Spleen (tissue), 11 donors: ENCODE measurements at regions not wholly inside any gene's neighbourhood (a gene's known extent, or its start where the extent isn't known, plus 50 kb on each side); places are given as distances from the start of the nearest gene placed in this dataset.

ENCODE experiments used
- DNase-seq: peaks from one replicate; pipeline ENCODE4 v3.0.0-alpha.2; 2020
- H3K27ac ChIP-seq, 8 donors: fragments of 200-600 bp; sonication (generic) in 7 of 8; 1 replicate in 4 of 8; 2 replicates in 4 of 8; pipeline versions ENCODE4 v1.5.0 to v1.8.0; 2016 to 2021; ENCODE audit warnings: inconsistent platforms in 4 of 8, mild to moderate bottlenecking in 4 of 8, moderate library complexity in 1 of 8
- H3K27me3 ChIP-seq, 7 donors: fragments of 200-600 bp; sonication (generic) in 6 of 7; replicated peaks in 1 of 7; 1 replicate in 4 of 7; 2 replicates in 3 of 7; pipeline versions ENCODE4 v1.5.0 to v1.8.0; 2016 to 2021; ENCODE audit warnings: inconsistent platforms in 3 of 7, mild to moderate bottlenecking in 1 of 7
- H3K36me3 ChIP-seq, 6 donors: fragments of 200-600 bp; sonication (generic) in 5 of 6; 1 replicate in 4 of 6; 2 replicates in 2 of 6; pipeline versions ENCODE4 v1.5.0 to v1.8.0; 2016 to 2021; ENCODE audit warnings: inconsistent platforms in 2 of 6
- H3K4me1 ChIP-seq, 6 donors: fragments of 200-600 bp; sonication (generic) in 5 of 6; 1 replicate in 3 of 6; 2 replicates in 3 of 6; pipeline versions ENCODE4 v1.5.0 to v1.8.0; 2016 to 2021; ENCODE audit warnings: inconsistent platforms in 3 of 6
- H3K4me3 ChIP-seq, 8 donors: fragments of 200-600 bp; sonication (generic) in 7 of 8; 1 replicate in 4 of 8; 2 replicates in 4 of 8; pipeline versions ENCODE4 v1.5.0 to v1.8.0; 2016 to 2021; ENCODE audit warnings: inconsistent platforms in 4 of 8, mild to moderate bottlenecking in 4 of 8, moderate library complexity in 2 of 8
- H3K9me3 ChIP-seq, 8 donors: fragments of 200-600 bp; sonication (generic) in 7 of 8; 1 replicate in 4 of 8; 2 replicates in 4 of 8; pipeline versions ENCODE4 v1.5.0 to v1.8.0; 2016 to 2021; ENCODE audit warnings: inconsistent platforms in 4 of 8
- POLR2A ChIP-seq, 3 donors: fragments of 450-650 bp; IDR thresholded peaks; one replicate each; pipeline ENCODE4 v1.5.1; 2017; ENCODE audit warnings: antibody characterized with exemption in 3 of 3, mild to moderate bottlenecking in 1 of 3
- POLR2AphosphoS5 ChIP-seq, 3 donors: sonication (generic); formaldehyde crosslinking; IDR thresholded peaks; one replicate each; pipeline ENCODE4 v1.5.1; 2017; ENCODE audit warnings: antibody characterized with exemption in 3 of 3
- WGBS, 5 donors: extraction: QIAGEN DNeasy Blood & Tissue Kit in 3 of 5; methylation state at CpG; one replicate each; pipeline versions ENCODE4 v1.1.5 to v1.1.7; 2013 to 2018; 5-methylcytosine and 5-hydroxymethylcytosine counted together
- intact Hi-C: fragments of 100-400 bp; cut with DNase I; formaldehyde crosslinking; loops from one replicate; pipeline ENCODE4 v1.15.0; 2023; ENCODE audit warnings: low total_unique reads
- TF ChIP-seq, protein P1 (sequence below), 11 experiments: fragments of 200-600 bp in 7 of 11; fragments of 450-650 bp in 4 of 11; sonication (generic) in 4 of 11; IDR thresholded peaks in 8 of 11; conservative IDR thresholded peaks in 3 of 11; 1 replicate in 7 of 11; 2 replicates in 4 of 11; pipeline versions ENCODE4 v1.4.0 to v1.8.0; 2016 to 2021; ENCODE audit warnings: antibody characterized with exemption in 11 of 11, inconsistent platforms in 4 of 11, mild to moderate bottlenecking in 1 of 11
- donor health status: healthy with polysubstance abuse.
- donor health status: DM: no; HTN: no; CAD: no; lungs with moderate emphysema.
- donor health status: DM: no; HTN: no; CAD: no.
- donor health status: Bipolar disorder and iron deficiency.
- donor health status: healthy.
- donor health status: DM: no; HTN: no; CAD: no.
- donor health status: DM: yes; HTN: yes; CAD: no.

DNA sequence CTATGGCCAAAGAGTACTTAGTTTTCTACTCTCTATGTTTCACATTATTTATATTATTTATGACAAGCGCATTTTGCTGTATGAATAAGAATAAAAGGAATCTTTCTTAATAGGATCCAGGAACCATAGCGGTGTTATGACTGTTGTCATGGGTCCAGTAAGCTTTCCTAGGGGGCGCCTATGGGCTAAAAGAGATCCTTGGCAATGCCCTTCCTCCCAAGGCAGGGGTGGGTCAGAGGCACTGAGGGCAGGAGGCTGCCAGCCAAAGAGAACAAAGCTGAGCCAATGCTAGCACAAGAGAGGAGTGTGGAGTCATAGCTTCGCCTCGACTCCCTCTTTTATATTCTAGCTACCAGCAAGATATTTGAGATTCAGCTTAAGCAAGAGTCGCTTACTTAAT lies 98.4 kb upstream of the GNAQ start:
- Histone ChIP-seq H3K4me1 (peaks cover 0 to 12% (median 10%) of the 10 kb centered on the region in 6 donors), H3K36me3 (no peaks in the 10 kb centered on the region), H3K9me3 (no peaks in the 10 kb centered on the region), H3K4me3 (no peak overlapping the region), H3K27me3 (peaks cover 0 to 11% (median 0%) of the 10 kb centered on the region in 7 donors), H3K27ac (no peak overlapping the region)
- TF ChIP-seq, protein P1, sequence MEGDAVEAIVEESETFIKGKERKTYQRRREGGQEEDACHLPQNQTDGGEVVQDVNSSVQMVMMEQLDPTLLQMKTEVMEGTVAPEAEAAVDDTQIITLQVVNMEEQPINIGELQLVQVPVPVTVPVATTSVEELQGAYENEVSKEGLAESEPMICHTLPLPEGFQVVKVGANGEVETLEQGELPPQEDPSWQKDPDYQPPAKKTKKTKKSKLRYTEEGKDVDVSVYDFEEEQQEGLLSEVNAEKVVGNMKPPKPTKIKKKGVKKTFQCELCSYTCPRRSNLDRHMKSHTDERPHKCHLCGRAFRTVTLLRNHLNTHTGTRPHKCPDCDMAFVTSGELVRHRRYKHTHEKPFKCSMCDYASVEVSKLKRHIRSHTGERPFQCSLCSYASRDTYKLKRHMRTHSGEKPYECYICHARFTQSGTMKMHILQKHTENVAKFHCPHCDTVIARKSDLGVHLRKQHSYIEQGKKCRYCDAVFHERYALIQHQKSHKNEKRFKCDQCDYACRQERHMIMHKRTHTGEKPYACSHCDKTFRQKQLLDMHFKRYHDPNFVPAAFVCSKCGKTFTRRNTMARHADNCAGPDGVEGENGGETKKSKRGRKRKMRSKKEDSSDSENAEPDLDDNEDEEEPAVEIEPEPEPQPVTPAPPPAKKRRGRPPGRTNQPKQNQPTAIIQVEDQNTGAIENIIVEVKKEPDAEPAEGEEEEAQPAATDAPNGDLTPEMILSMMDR (IDR thresholded peaks at IDR 0.05 in 8 of 11, conservative IDR thresholded peaks at IDR 0.05 in 3 of 11), result no peak
- DNase-seq, result no peak
- WGBS, 5 donors, result 91 to 98% (median 93%) methylated on average over 6 of the region's 6 CpGs
- intact Hi-C loops, result no loop called here

DNA sequence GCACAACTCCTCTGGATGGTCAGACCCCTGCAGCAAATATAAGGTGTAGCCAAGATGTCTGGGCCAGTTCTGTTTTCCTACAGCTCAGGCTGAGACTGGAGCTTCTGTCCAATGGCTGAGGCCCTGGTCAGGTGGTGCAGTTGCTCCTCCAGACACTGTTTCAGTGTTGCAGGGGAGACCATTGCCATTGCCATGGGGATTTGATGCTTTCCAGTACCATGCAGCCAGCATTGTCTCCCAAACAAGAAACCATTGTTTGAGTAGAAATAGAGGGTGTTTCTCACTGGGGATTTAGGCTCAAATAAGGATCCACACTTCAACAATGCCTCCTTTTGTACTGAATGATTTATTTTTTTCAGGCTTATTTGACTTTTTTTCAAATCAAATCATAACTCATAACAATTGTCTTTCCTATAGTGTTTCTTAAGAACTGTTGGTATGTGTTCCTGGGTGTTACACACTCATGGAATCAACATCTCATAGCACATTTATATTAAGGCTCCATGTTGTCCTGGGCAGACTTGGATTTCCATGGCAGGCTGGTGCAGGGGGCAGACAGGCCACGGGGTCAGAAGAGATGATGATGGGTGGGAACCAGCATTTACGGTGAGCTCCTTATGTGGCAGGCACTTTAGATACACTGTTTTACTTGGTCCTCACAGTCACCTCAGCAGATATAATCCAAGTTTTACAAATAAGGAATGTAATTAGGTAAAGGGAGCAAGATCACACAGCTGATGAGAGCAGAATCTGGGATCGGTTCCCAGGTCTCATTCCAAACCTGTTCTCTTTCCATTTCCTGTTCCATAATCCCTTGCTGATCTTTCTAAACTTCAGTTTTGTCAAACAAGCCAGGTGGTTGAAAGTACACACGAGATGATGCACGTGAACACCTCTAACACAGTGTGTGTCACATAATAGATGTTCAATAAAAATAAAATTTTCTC lies 95.9 kb upstream of the GNAQ start:
- Histone ChIP-seq H3K36me3 (no peaks in the 10 kb centered on the region), H3K9me3 (no peaks in the 10 kb centered on the region), H3K4me3 (no peak overlapping the region), H3K27ac (no peak overlapping the region), H3K27me3 (peaks cover 0 to 14% (median 0%) of the 10 kb centered on the region in 7 donors), H3K4me1 (peaks cover 0 to 7% (median 4%) of the 10 kb centered on the region in 6 donors)
- 83 to 95% (median 89%) methylated on average over 5 of the region's 5 CpGs for WGBS, 5 donors
- TF ChIP-seq POLR2A (IDR thresholded peaks at IDR 0.05), result no peak
- TF ChIP-seq POLR2AphosphoS5 (IDR thresholded peaks at IDR 0.05), result no peak
- TF ChIP-seq, protein P1 (IDR thresholded peaks at IDR 0.05 in 8 of 11, conservative IDR thresholded peaks at IDR 0.05 in 3 of 11), result no peak
- intact Hi-C loops, result no loop called here
- no peak for DNase-seq

DNA sequence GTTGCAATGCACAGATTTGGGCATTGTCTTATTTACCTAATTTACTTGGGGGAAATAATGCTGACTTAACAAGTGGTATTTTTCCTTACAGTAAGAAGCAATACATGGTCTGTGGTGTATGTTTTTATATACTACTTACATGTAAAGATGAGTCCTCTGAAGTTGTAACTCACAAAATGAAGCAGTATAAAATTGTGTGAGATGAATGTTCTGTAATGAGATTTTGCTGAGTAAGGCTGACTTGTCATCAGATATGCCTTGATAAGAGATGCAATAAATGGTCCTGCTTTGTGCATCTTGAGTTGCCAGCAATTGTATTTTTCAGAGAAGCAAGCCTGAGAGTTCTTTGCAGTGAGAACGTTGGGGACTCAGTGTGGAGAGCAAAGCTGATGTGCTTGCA lies 92.2 kb upstream of the GNAQ start:
- no peak for DNase-seq
- 55 to 78% (median 65%) methylated on average over 1 of the region's 1 CpG for WGBS, 5 donors
- no peaks in the 10 kb centered on the region for H3K9me3 ChIP-seq
- H3K27ac ChIP-seq, result no peak overlapping the region
- TF ChIP-seq POLR2AphosphoS5 (IDR thresholded peaks at IDR 0.05), result no peak
- TF ChIP-seq POLR2A (IDR thresholded peaks at IDR 0.05), result no peak
- TF ChIP-seq, protein P1 (IDR thresholded peaks at IDR 0.05 in 8 of 11, conservative IDR thresholded peaks at IDR 0.05 in 3 of 11), result no peak
- intact Hi-C loops, result no loop called here
- peaks cover 0 to 23% (median 0%) of the 10 kb centered on the region in 7 donors for H3K27me3 ChIP-seq
- peaks cover 0 to 24% (median 14%) of the 10 kb centered on the region in 6 donors for H3K4me1 ChIP-seq
- H3K36me3 ChIP-seq, result no peaks in the 10 kb centered on the region
- H3K4me3 ChIP-seq, result no peak overlapping the region

DNA sequence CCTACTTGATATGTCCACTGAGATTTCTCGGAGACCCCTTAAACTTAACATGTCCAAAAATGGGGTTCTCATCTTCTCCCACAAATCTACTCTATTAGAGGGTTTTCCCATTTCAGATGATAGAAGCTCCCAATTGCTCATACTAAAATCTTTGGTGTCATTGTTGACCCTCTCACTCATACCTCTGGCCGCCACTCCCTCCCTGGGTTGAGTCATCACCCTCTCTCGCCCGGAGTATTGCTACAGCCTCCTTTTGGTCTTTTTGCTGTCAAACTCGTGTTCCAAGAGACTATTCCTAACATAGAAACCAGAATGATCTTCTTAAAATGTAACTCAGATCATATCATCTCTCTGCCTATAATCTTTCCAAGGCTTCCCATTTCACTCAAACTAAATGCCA lies 91.0 kb upstream of the GNAQ start:
- WGBS, 5 donors, result 77 to 95% (median 85%) methylated on average over 5 of the region's 5 CpGs
- intact Hi-C loops, result no loop called here
- no peaks in the 10 kb centered on the region for H3K9me3 ChIP-seq
- DNase-seq, result no peak
- H3K27me3 ChIP-seq, result peaks cover 0 to 23% (median 0%) of the 10 kb centered on the region in 7 donors
- no peak overlapping the region for H3K27ac ChIP-seq
- H3K36me3 ChIP-seq, result no peaks in the 10 kb centered on the region
- TF ChIP-seq POLR2A (IDR thresholded peaks at IDR 0.05) (no peak), POLR2AphosphoS5 (IDR thresholded peaks at IDR 0.05) (no peak)
- TF ChIP-seq, protein P1 (IDR thresholded peaks at IDR 0.05 in 8 of 11, conservative IDR thresholded peaks at IDR 0.05 in 3 of 11), result no peak
- H3K4me3 ChIP-seq, result no peak overlapping the region
- peaks cover 0 to 30% (median 17%) of the 10 kb centered on the region in 6 donors for H3K4me1 ChIP-seq
